ENCODE measurements at regions not wholly inside any gene's neighbourhood (a gene's known extent, or its start where the extent isn't known, plus 50 kb on each side); places are given as distances from the start of the nearest gene placed in this dataset.

GRCh38 chr17:77677211-77677610 is 281.3 kb upstream of the TNRC6C start:
- TF ChIP-seq ZFX (IDR thresholded peaks at IDR 0.05; ENCODE audit: borderline replicate concordance), result no peak
- no peak for TF ChIP-seq CTCF (IDR thresholded peaks at IDR 0.05)
- H3K27ac ChIP-seq, result no peak overlapping the region

GRCh38 chr17:77677630-77678029 is 280.9 kb upstream of the TNRC6C start:
- no peak for TF ChIP-seq CTCF (IDR thresholded peaks at IDR 0.05)
- TF ChIP-seq ZFX (IDR thresholded peaks at IDR 0.05; ENCODE audit: borderline replicate concordance), result no peak
- no peak overlapping the region for H3K27ac ChIP-seq

- no peak overlapping the region for H3K27ac ChIP-seq
- no peak for TF ChIP-seq ZFX (IDR thresholded peaks at IDR 0.05; ENCODE audit: borderline replicate concordance)
- no peak for TF ChIP-seq CTCF (IDR thresholded peaks at IDR 0.05)
Measured at GRCh38 chr17:77679589-77679988, 278.9 kb upstream of the TNRC6C start.

GRCh38 chr17:77681861-77682260 is 276.6 kb upstream of the TNRC6C start:
- H3K27ac ChIP-seq, result no peak overlapping the region
- TF ChIP-seq ZFX (IDR thresholded peaks at IDR 0.05; ENCODE audit: borderline replicate concordance), result no peak
- no peak for TF ChIP-seq CTCF (IDR thresholded peaks at IDR 0.05)

- H3K27ac ChIP-seq, result no peak overlapping the region
- TF ChIP-seq CTCF (IDR thresholded peaks at IDR 0.05) (no peak), ZFX (IDR thresholded peaks at IDR 0.05; ENCODE audit: borderline replicate concordance) (no peak)
Measured at GRCh38 chr17:77684803-77685798, 273.4 kb upstream of the TNRC6C start.

- TF ChIP-seq CTCF (IDR thresholded peaks at IDR 0.05), result no peak
- no peak for TF ChIP-seq ZFX (IDR thresholded peaks at IDR 0.05; ENCODE audit: borderline replicate concordance)
- H3K27ac ChIP-seq, result no peak overlapping the region
Measured at GRCh38 chr17:77685881-77686486, 272.5 kb upstream of the TNRC6C start.

- no peak overlapping the region for H3K27ac ChIP-seq
- TF ChIP-seq ZFX (IDR thresholded peaks at IDR 0.05; ENCODE audit: borderline replicate concordance), result no peak
- no peak for TF ChIP-seq CTCF (IDR thresholded peaks at IDR 0.05)
Measured at GRCh38 chr17:77686903-77687302, 271.6 kb upstream of the TNRC6C start.

All from 22Rv1 (cell line).